A549 (cell line): ENCODE measurements at regions not wholly inside any gene's neighbourhood (a gene's known extent, or its start where the extent isn't known, plus 50 kb on each side); places are given as distances from the start of the nearest gene placed in this dataset.

Experiments
- ATAC-seq, 2 experiments: fragments of 200-7000 bp in 1 of 2; fragments of >200 bp in 1 of 2; cut with Nextera tagmentation in 1 of 2; cut with Tn5 transposase in 1 of 2; 3 replicates each; pipeline versions ENCODE4 v1.8.0 to v1.9.1; 2018 to 2020; ENCODE audit warnings: mild to moderate bottlenecking in 1 of 2, moderate library complexity in 1 of 2
- CTCF ChIA-PET: fragments of 300-600 bp; sonication (Branson Sonifier 250); formaldehyde crosslinking; extraction: SDS; loops from one replicate; lab custom pipeline; 2021; ENCODE audit warnings: antibody characterized with exemption, inconsistent platforms; lab: Yijun Ruan, JAX
- POLR2A ChIA-PET: fragments of 350-600 bp; formaldehyde crosslinking; extraction: SDS; loops from one replicate; lab custom pipeline; 2021; ENCODE audit warnings: antibody characterized with exemption, inconsistent platforms; lab: Yijun Ruan, JAX
- DNase-seq, 2 experiments: peaks; one replicate each; pipeline versions ENCODE4 v3.0.0 to v3.0.0-alpha.2; 2011 to 2016; ENCODE audit warnings: low read depth in 1 of 2, low spot score in 1 of 2
- FAIRE-seq: peaks from 2 replicates; lab custom pipeline; 2011; peaks lifted over from hg19 to GRCh38; lab: Jason Lieb, UNC
- H3K27ac ChIP-seq, 2 experiments: fragments of >200 bp; sonication (Bioruptor Twin); formaldehyde crosslinking; 3 replicates each; pipeline ENCODE4 v1.5.1; 2016 to 2017
- H3K4me1 ChIP-seq: fragments of >200 bp; sonication (Bioruptor Twin); formaldehyde crosslinking; 3 replicates; pipeline ENCODE4 v1.6.1; 2016
- H3K4me2 ChIP-seq: fragments of >200 bp; sonication (Bioruptor Twin); formaldehyde crosslinking; 3 replicates; pipeline ENCODE4 v1.6.1; 2016
- H3K4me3 ChIP-seq: fragments of >200 bp; sonication (Bioruptor Twin); formaldehyde crosslinking; 3 replicates; pipeline ENCODE4 v1.5.1; 2016
- H3K9me3 ChIP-seq: fragments of >200 bp; sonication (Bioruptor Twin); formaldehyde crosslinking; 3 replicates; pipeline ENCODE4 v1.6.1; 2016
- ATOH8 ChIP-seq: fragments of 250-450 bp; sonication (Bioruptor Pico); IDR thresholded peaks from 2 replicates; pipeline ENCODE4 v1.5.0; 2020; ENCODE audit warnings: low read depth, mild to moderate bottlenecking, moderate library complexity
- BCL3 ChIP-seq: fragments of >200 bp; sonication (Bioruptor Twin); formaldehyde crosslinking; IDR thresholded peaks from 3 replicates; pipeline ENCODE4 v1.6.1; 2016
- CHD2 ChIP-seq: fragments of 150-350 bp; IDR thresholded peaks from 2 replicates; pipeline ENCODE4 v1.6.1; 2014; ENCODE audit warnings: low read length; ENCODE audit not compliant: partially characterized antibody
- ELK1 ChIP-seq: fragments of 150-350 bp; IDR thresholded peaks from 2 replicates; pipeline ENCODE4 v1.6.1; 2014; ENCODE audit warnings: low read depth, mild to moderate bottlenecking, low read length
- EP300 ChIP-seq, 2 experiments: fragments of >200 bp; sonication (Bioruptor Twin); formaldehyde crosslinking; IDR thresholded peaks; 2 replicates in 1 of 2; 3 replicates in 1 of 2; pipeline ENCODE4 v1.6.1; 2016 to 2017
- HEYL ChIP-seq: fragments of 250-450 bp; sonication (Bioruptor Pico); IDR thresholded peaks from 2 replicates; pipeline ENCODE4 v1.8.0; 2021; ENCODE audit warnings: mild to moderate bottlenecking, moderate library complexity
- HOXA7 ChIP-seq: fragments of 250-450 bp; sonication (Bioruptor Pico); IDR thresholded peaks from 2 replicates; pipeline ENCODE4 v1.5.0; 2020; ENCODE audit warnings: mild to moderate bottlenecking, moderate library complexity
- KDM5A ChIP-seq: fragments of 200-600 bp; sonication (generic); IDR thresholded peaks from 2 replicates; pipeline ENCODE4 v1.6.1; 2016; ENCODE audit warnings: antibody characterized with exemption, mild to moderate bottlenecking
- PBX3 ChIP-seq: IDR thresholded peaks from 2 replicates; pipeline ENCODE4 v1.6.1; 2012
- RARB ChIP-seq: fragments of 250-450 bp; sonication (Bioruptor Pico); IDR thresholded peaks from 2 replicates; pipeline ENCODE4 v1.8.0; 2021; ENCODE audit warnings: mild to moderate bottlenecking, moderate library complexity
- RFX5 ChIP-seq: fragments of 450-650 bp; IDR thresholded peaks from 2 replicates; pipeline ENCODE4 v1.7.1; 2014; ENCODE audit warnings: antibody characterized with exemption, mild to moderate bottlenecking, moderate library complexity
- SMC3 ChIP-seq: fragments of >200 bp; sonication (Bioruptor Twin); formaldehyde crosslinking; IDR thresholded peaks from 3 replicates; pipeline ENCODE4 v1.6.1; 2018; ENCODE audit warnings: inconsistent platforms
- TFCP2L1 ChIP-seq: fragments of 250-450 bp; sonication (Bioruptor Pico); IDR thresholded peaks from 2 replicates; pipeline ENCODE4 v1.5.0; 2021; ENCODE audit warnings: mild to moderate bottlenecking
- USF2 ChIP-seq: fragments of 450-650 bp; IDR thresholded peaks from 2 replicates; pipeline ENCODE4 v1.6.1; 2014; ENCODE audit warnings: antibody characterized with exemption
- ZSCAN20 ChIP-seq: fragments of 250-450 bp; sonication (Bioruptor Pico); IDR thresholded peaks from 2 replicates; pipeline ENCODE4 v1.8.0; 2022; ENCODE audit warnings: mild to moderate bottlenecking, moderate library complexity
- whole genome bisulfite sequencing: methylation state at CpG from one replicate; pipeline ENCODE4 v1.1.6; 2017; ENCODE audit errors: missing lambda C conversion rate; 5-methylcytosine and 5-hydroxymethylcytosine counted together

- no peak for TF ChIP-seq HEYL (CRISPR knock-in tag)
- TF ChIP-seq KDM5A = no peak
- no peak for TF ChIP-seq ATOH8 (CRISPR knock-in tag)
- TF ChIP-seq ELK1 = no peak
- TF ChIP-seq, all 56 proteins: peak for 0
Measured at GRCh38 chr12:43662736-43663135, 95.9 kb downstream of the PUS7L start (continued).

GRCh38 chr12:43655586-43655985, 103.0 kb downstream of the PUS7L start:
- H3K4me3 ChIP-seq = no peak overlapping the region
- H3K4me1 ChIP-seq = no peaks in the 10 kb centered on the region
- FAIRE-seq = no peak
- 9% methylated on average over 1 of the region's 1 CpG for WGBS
- no peak for TF ChIP-seq USF2
- no peak for TF ChIP-seq SMC3
- TF ChIP-seq EP300 (IDR thresholded peaks at IDR 0.05) = no peak
- TF ChIP-seq PBX3 = no peak
- TF ChIP-seq HOXA7 = no peak
- TF ChIP-seq KDM5A = no peak
- TF ChIP-seq RARB (CRISPR knock-in tag) = no peak
- TF ChIP-seq BCL3 = no peak
- no peak for TF ChIP-seq CHD2
- no peak for TF ChIP-seq ATOH8 (CRISPR knock-in tag)
- H3K4me2 ChIP-seq = no peak overlapping the region
- no peak for DNase-seq
- H3K9me3 ChIP-seq = no peaks in the 10 kb centered on the region
- ChIA-PET CTCF (no interaction called here), POLR2A (no interaction called here)
- ATAC-seq = no peak
- H3K27ac ChIP-seq = no peak overlapping the region

GRCh38 chr12:43653917-43654316, 101.9 kb upstream of the ADAMTS20 start:
- no peak for ATAC-seq
- TF ChIP-seq ZSCAN20 (CRISPR knock-in tag) (no peak), TFCP2L1 (CRISPR knock-in tag) (no peak), RFX5 (no peak)
- CTCF ChIA-PET = no interaction called here
- no peak for FAIRE-seq
- Histone ChIP-seq H3K4me1 (no peaks in the 10 kb centered on the region), H3K4me3 (no peak overlapping the region), H3K27ac (no peak overlapping the region), H3K4me2 (no peak overlapping the region), H3K9me3 (no peaks in the 10 kb centered on the region)
- DNase-seq = no peak
- POLR2A ChIA-PET = no interaction called here
- WGBS = 19% methylated on average over 2 of the region's 2 CpGs
